Uterus (tissue), 3 donors: ENCODE measurements at regions not wholly inside any gene's neighbourhood (a gene's known extent, or its start where the extent isn't known, plus 50 kb on each side); places are given as distances from the start of the nearest gene placed in this dataset.

Experiments
- DNase-seq, 2 donors: peaks; one replicate each; pipeline ENCODE4 v3.0.0-alpha.2; 2019 to 2020
- H3K27ac ChIP-seq, 2 donors: fragments of 200-600 bp; sonication (generic); 1 replicate in 1 of 2; 2 replicates in 1 of 2; pipeline ENCODE4 v1.5.1; 2016 to 2018
- H3K27me3 ChIP-seq, 2 donors: fragments of 200-600 bp; sonication (generic); one replicate each; pipeline ENCODE4 v1.5.1; 2018 to 2019; ENCODE audit warnings: control low read depth in 1 of 2
- H3K36me3 ChIP-seq, 2 donors: fragments of 200-600 bp; sonication (generic); one replicate each; pipeline ENCODE4 v1.5.1; 2019; ENCODE audit warnings: control low read depth in 1 of 2
- H3K4me1 ChIP-seq, 2 donors: fragments of 200-600 bp; sonication (generic); one replicate each; pipeline ENCODE4 v1.5.1; 2018 to 2019; ENCODE audit warnings: control low read depth in 1 of 2
- H3K4me3 ChIP-seq, 2 donors: fragments of 200-600 bp; sonication (generic); 1 replicate in 1 of 2; 2 replicates in 1 of 2; pipeline ENCODE4 v1.5.1; 2018 to 2019; ENCODE audit warnings: mild to moderate bottlenecking in 1 of 2
- H3K9me3 ChIP-seq, 2 donors: fragments of 200-600 bp; sonication (generic); one replicate each; pipeline ENCODE4 v1.5.1; 2019; ENCODE audit warnings: control low read depth in 1 of 2
- CTCF ChIP-seq, 4 experiments: fragments of 200-600 bp in 2 of 4; fragments of 450-650 bp in 2 of 4; sonication (generic) in 2 of 4; IDR thresholded peaks; one replicate each; pipeline ENCODE4 v1.5.1; 2016 to 2019; ENCODE audit warnings: antibody characterized with exemption in 4 of 4, mild to moderate bottlenecking in 2 of 4, moderate library complexity in 1 of 4
- POLR2A ChIP-seq, 2 donors: fragments of 450-650 bp; IDR thresholded peaks; one replicate each; pipeline ENCODE4 v1.6.1; 2016; ENCODE audit warnings: antibody characterized with exemption in 2 of 2, mild to moderate bottlenecking in 1 of 2, moderate library complexity in 1 of 2
- intact Hi-C: fragments of 100-400 bp; cut with DNase I; formaldehyde crosslinking; loops from one replicate; pipeline ENCODE4 v1.15.1; 2023; ENCODE audit warnings: low total_unique reads
- donor health status: DM: yes; HTN: yes; CAD: no.

GRCh38 chr5:69000216-69000919, 93.4 kb upstream of the SLC30A5 start:
- no peak for DNase-seq
- Histone ChIP-seq H3K4me3 (no peak overlapping the region), H3K27ac (no peak overlapping the region), H3K27me3 (no peaks in the 10 kb centered on the region), H3K36me3 (no peaks in the 10 kb centered on the region), H3K4me1 (no peaks in the 10 kb centered on the region), H3K9me3 (no peaks in the 10 kb centered on the region)
- intact Hi-C loops = no loop called here
- TF ChIP-seq CTCF (IDR thresholded peaks at IDR 0.05) (no peak), POLR2A (IDR thresholded peaks at IDR 0.05) (no peak)

DNA sequence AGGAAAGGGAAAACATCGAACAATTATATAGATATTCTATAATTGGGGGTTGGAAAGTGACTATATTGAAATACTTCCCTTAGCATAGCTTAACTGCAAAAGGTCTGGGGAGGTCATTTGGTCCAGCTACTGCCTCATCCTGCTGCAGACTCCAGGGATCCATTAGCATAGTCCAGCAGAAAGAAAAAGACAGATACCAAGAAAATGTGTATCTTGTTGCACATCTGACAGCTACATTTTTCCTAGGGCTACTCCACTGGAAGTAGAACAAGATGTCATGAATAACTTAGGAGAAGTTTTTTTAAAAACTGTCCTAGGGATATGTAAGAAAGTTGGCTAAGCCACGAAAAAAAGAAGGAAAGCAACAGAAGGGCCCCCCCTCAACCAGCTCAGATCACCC, 92.9 kb upstream of the SLC30A5 start:
- intact Hi-C loops = no loop called here
- Histone ChIP-seq H3K36me3 (no peaks in the 10 kb centered on the region), H3K4me1 (no peaks in the 10 kb centered on the region), H3K9me3 (no peaks in the 10 kb centered on the region), H3K27ac (no peak overlapping the region), H3K27me3 (no peaks in the 10 kb centered on the region), H3K4me3 (no peak overlapping the region)
- TF ChIP-seq CTCF (IDR thresholded peaks at IDR 0.05) (no peak), POLR2A (IDR thresholded peaks at IDR 0.05) (no peak)
- DNase-seq = no peak

GRCh38 chr5:69001627-69002026, 92.2 kb upstream of the SLC30A5 start:
- Histone ChIP-seq H3K27me3 (no peaks in the 10 kb centered on the region), H3K4me1 (no peaks in the 10 kb centered on the region), H3K9me3 (no peaks in the 10 kb centered on the region), H3K27ac (no peak overlapping the region), H3K4me3 (no peak overlapping the region), H3K36me3 (no peaks in the 10 kb centered on the region)
- no peak for DNase-seq
- intact Hi-C loops = no loop called here
- TF ChIP-seq CTCF (IDR thresholded peaks at IDR 0.05) = no peak
- TF ChIP-seq POLR2A (IDR thresholded peaks at IDR 0.05) = no peak

DNA sequence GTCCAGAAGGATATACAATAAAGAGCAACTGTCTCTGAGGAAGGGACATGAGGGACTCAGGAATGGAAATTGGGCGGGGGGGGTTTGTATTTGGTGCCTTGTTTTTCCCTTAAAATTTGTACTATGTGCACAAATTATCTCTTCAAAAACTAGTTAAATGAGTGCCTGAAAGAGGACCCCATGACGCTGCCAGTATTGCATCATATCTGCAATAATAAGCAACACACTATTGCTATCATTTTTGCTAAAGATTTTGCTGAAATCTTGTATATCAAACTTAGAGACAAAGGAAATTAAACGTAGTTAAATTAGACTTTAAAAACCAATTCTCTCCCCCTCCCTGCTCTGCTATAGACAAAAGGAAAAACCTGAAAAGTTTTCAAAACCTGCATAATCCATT, 89.7 kb upstream of the SLC30A5 start:
- intact Hi-C loops = no loop called here
- H3K4me1 ChIP-seq = peaks cover 0 to 8% of the 10 kb centered on the region in 2 donors
- no peaks in the 10 kb centered on the region for H3K36me3 ChIP-seq
- H3K27me3 ChIP-seq = no peaks in the 10 kb centered on the region
- no peak overlapping the region for H3K4me3 ChIP-seq
- H3K27ac ChIP-seq = no peak overlapping the region
- H3K9me3 ChIP-seq = no peaks in the 10 kb centered on the region
- TF ChIP-seq CTCF (IDR thresholded peaks at IDR 0.05) (no peak), POLR2A (IDR thresholded peaks at IDR 0.05) (no peak)
- DNase-seq = no peak

DNA sequence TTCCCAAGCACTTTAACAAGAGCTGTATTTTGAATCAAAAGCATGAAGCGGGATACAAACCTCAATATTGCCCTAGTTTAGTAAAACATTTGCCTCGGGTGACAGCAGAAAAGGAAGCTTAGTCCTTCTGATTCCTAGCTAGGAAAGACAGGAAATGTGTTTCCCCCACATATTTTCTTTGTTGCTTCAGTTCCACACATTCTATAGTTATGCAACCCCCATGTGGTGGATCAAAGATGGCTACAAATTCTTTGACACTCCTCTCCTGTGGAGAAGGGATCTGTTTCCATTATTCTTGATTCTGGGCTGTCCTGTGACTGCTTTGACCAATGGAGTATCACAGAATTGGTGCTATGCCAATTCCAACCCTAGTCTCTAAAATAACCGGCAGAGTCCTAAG, 89.1 kb upstream of the SLC30A5 start:
- H3K36me3 ChIP-seq = no peaks in the 10 kb centered on the region
- intact Hi-C loops = no loop called here
- H3K4me1 ChIP-seq = peaks cover 0 to 8% of the 10 kb centered on the region in 2 donors
- H3K4me3 ChIP-seq = no peak overlapping the region
- no peak overlapping the region for H3K27ac ChIP-seq
- no peaks in the 10 kb centered on the region for H3K9me3 ChIP-seq
- no peak for DNase-seq
- H3K27me3 ChIP-seq = no peaks in the 10 kb centered on the region
- no peak for TF ChIP-seq CTCF (IDR thresholded peaks at IDR 0.05)
- TF ChIP-seq POLR2A (IDR thresholded peaks at IDR 0.05) = no peak
